HG03097 (cell line): ENCODE measurements at regions not wholly inside any gene's neighbourhood (a gene's known extent, or its start where the extent isn't known, plus 50 kb on each side); places are given as distances from the start of the nearest gene placed in this dataset.
"Not testable (repeated sequence)": the region's sequence is repeated elsewhere in the genome, so short reads cannot be mapped to it uniquely, and the experiment has no call there.

ENCODE experiments used
- ATAC-seq: cut with Tn5 transposase; IDR thresholded peaks from one replicate; pipeline ENCODE4 v1.9.1; 2021; ENCODE audit not compliant: unreplicated experiment, low FRiP score

- no peak for ATAC-seq
Measured at GRCh38 chr12:90710711-90711110, 244.3 kb downstream of the CCER1 start.

- ATAC-seq: no peak
Measured at GRCh38 chr12:90706036-90706435, 248.9 kb downstream of the CCER1 start.

- ATAC-seq: no peak
Measured at GRCh38 chr12:90695415-90695814, 259.6 kb downstream of the CCER1 start.

- peak; percentile 70 for ATAC-seq
Measured at GRCh38 chr12:90690120-90690519, 264.9 kb downstream of the CCER1 start.

GRCh38 chr12:90687682-90688081, 267.3 kb downstream of the CCER1 start:
- not testable (repeated sequence) for ATAC-seq

- ATAC-seq: no peak
Measured at GRCh38 chr12:90683871-90684270, 271.1 kb downstream of the CCER1 start.

- ATAC-seq: no peak
Measured at GRCh38 chr12:90682398-90682797, 272.6 kb downstream of the CCER1 start.

GRCh38 chr12:90679674-90680073, 275.3 kb downstream of the CCER1 start:
- no peak for ATAC-seq

- no peak for ATAC-seq
Measured at GRCh38 chr12:90677552-90677951, 277.4 kb downstream of the CCER1 start.

- ATAC-seq: no peak
Measured at GRCh38 chr12:90677055-90677454, 277.9 kb downstream of the CCER1 start.

GRCh38 chr12:90675106-90675505, 279.9 kb downstream of the CCER1 start:
- no peak for ATAC-seq

- ATAC-seq: no peak
Measured at GRCh38 chr12:90672081-90672480, 282.9 kb downstream of the CCER1 start.

- not testable (repeated sequence) for ATAC-seq
Measured at GRCh38 chr12:90663949-90664348, 291.0 kb downstream of the CCER1 start.

GRCh38 chr12:90659060-90659459, 295.9 kb downstream of the CCER1 start:
- no peak for ATAC-seq

- ATAC-seq: no peak
Measured at GRCh38 chr12:90653040-90653439, 301.9 kb downstream of the CCER1 start.

- no peak for ATAC-seq
Measured at GRCh38 chr12:90652280-90652679, 302.7 kb downstream of the CCER1 start.

GRCh38 chr12:90645181-90645580, 309.8 kb downstream of the CCER1 start:
- no peak for ATAC-seq

- no peak for ATAC-seq
Measured at GRCh38 chr12:90631591-90632212, 323.3 kb downstream of the CCER1 start.

GRCh38 chr12:90630006-90630405, 325.0 kb downstream of the CCER1 start:
- ATAC-seq: no peak

GRCh38 chr12:90628213-90628612, 326.8 kb downstream of the CCER1 start:
- ATAC-seq: no peak

GRCh38 chr12:90627180-90627896, 327.6 kb downstream of the CCER1 start:
- ATAC-seq: no peak

GRCh38 chr12:90622431-90622830, 332.5 kb downstream of the CCER1 start:
- ATAC-seq: no peak
